A549 (cell line): ENCODE measurements at regions not wholly inside any gene's neighbourhood (a gene's known extent, or its start where the extent isn't known, plus 50 kb on each side); places are given as distances from the start of the nearest gene placed in this dataset.

Experiments
- small RNA-seq, 6 experiments: library from RNA; depleted of rRNA; stranded (forward); fragments of <200 nt; gene quantifications; one replicate each; pipeline ENCODE3, GENCODE V24; 2012

Small RNAs in the stretch of these regions (small RNA-seq; reads per million reads assigned to genes)
- gene AL389895.1: 0 reads per million in 6 experiments
